ENCODE measurements at regions not wholly inside any gene's neighbourhood (a gene's known extent, or its start where the extent isn't known, plus 50 kb on each side); places are given as distances from the start of the nearest gene placed in this dataset.
"Not testable (repeated sequence)": the region's sequence is repeated elsewhere in the genome, so short reads cannot be mapped to it uniquely, and the experiment has no call there.

DNA sequence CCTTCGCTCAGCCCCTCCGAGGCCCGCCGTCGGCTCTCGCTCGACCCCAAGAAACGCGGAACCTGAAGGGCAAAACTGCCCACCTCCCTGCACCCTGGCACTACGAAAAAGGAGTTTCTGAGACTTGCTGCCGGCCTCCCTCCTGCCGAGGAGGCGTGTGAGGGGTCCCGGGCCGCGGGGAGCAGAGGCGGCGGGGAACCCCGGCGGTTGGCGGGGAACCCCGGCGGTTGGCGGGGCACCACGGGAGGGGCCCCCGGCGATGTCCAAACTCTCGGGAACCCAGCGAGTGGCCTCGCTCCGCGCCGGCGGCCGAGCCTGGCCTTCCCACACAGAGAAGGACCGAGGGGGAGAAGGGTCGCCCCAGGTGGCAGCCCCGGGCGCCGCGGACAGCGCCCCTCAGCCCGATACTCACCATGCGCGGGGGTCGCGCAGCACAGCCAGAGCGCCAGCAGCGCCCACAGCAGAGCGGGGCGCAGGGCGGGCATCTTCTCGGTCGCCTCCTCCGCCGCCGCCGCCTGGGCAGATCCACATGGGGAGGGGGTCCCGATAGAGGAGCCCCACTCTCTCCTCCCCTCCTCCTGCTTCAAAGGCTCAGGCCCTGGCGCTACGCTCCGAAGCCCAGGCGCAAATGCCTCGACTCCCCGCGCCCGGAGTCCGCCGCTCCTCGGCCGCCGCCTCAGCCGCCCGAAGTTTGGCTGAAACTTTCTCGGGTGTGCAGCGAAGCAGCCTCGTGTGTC is 69.4 kb upstream of the NUDT4B start:
- H3K9me3 ChIP-seq (ENCODE audit: control insufficient read depth, insufficient read depth, low read depth, low read length); POLR2A ChIA-PET; H3K36me3 ChIP-seq (ENCODE audit: control insufficient read depth in 2 of 2, insufficient read depth in 1 of 2, low read length in 2 of 2); CTCF ChIA-PET; H3K4me1 ChIP-seq (ENCODE audit: control insufficient read depth, insufficient read depth, low read length): not testable (repeated sequence)
- Histone ChIP-seq H3K4me3 (ENCODE audit: low read depth, low read length) (peak overlapping the region; percentile 58), H3K27ac (ENCODE audit: extremely low read depth, low read depth, low read length) (peak overlapping the region; percentile 56; the same call in 1 of the 2 replicates)
- TF ChIP-seq GLIS2 (tag by site-specific recombination; IDR thresholded peaks at IDR 0.05) (peak; percentile 74), ZNF391 (tag by site-specific recombination; IDR thresholded peaks at IDR 0.05; ENCODE audit: borderline replicate concordance, low read depth) (peak; percentile 94; the same call in 1 of the 2 replicates), ZNF394 (tag by site-specific recombination; IDR thresholded peaks at IDR 0.05; ENCODE audit: borderline replicate concordance) (peak; percentile 62; the same call in 1 of the 2 replicates), ZNF501 (tag by site-specific recombination; IDR thresholded peaks at IDR 0.05) (peak; percentile 96), ZNF660 (tag by site-specific recombination; IDR thresholded peaks at IDR 0.05) (peak; percentile 79), ZBTB8A (tag by site-specific recombination; IDR thresholded peaks at IDR 0.05) (peak; percentile 90), KLF10 (tag by site-specific recombination; IDR thresholded peaks at IDR 0.05) (0 out of 2 replicates have a peak, but pooled peaks have one; percentile 29), SP2 (tag by site-specific recombination; IDR thresholded peaks at IDR 0.05) (peak; percentile 69), KLF1 (tag by site-specific recombination; IDR thresholded peaks at IDR 0.05) (peak; percentile 59; the same call in 1 of the 2 replicates), GLIS1 (tag by site-specific recombination; IDR thresholded peaks at IDR 0.05) (peak; percentile 50), ZNF24 (tag by site-specific recombination; IDR thresholded peaks at IDR 0.05) (peak; percentile 55; the same call in 1 of the 2 replicates), ZNF629 (tag by site-specific recombination; IDR thresholded peaks at IDR 0.05) (peak; percentile 51), ZNF341 (tag by site-specific recombination; IDR thresholded peaks at IDR 0.05; ENCODE audit: low read depth) (peak; percentile 58), KLF16 (tag by site-specific recombination; IDR thresholded peaks at IDR 0.05) (peak; percentile 80; the same call in 1 of the 2 replicates), GLI4 (tag by site-specific recombination; IDR thresholded peaks at IDR 0.05) (0 out of 2 replicates have a peak, but pooled peaks have one; percentile 52), ZFHX2 (tag by site-specific recombination; conservative IDR thresholded peaks at IDR 0.05) (peak; percentile 60; the same call in 1 of the 2 replicates), ZSCAN23 (tag by site-specific recombination; IDR thresholded peaks at IDR 0.05) (peak; percentile 81)
- TF ChIP-seq, protein P1, sequence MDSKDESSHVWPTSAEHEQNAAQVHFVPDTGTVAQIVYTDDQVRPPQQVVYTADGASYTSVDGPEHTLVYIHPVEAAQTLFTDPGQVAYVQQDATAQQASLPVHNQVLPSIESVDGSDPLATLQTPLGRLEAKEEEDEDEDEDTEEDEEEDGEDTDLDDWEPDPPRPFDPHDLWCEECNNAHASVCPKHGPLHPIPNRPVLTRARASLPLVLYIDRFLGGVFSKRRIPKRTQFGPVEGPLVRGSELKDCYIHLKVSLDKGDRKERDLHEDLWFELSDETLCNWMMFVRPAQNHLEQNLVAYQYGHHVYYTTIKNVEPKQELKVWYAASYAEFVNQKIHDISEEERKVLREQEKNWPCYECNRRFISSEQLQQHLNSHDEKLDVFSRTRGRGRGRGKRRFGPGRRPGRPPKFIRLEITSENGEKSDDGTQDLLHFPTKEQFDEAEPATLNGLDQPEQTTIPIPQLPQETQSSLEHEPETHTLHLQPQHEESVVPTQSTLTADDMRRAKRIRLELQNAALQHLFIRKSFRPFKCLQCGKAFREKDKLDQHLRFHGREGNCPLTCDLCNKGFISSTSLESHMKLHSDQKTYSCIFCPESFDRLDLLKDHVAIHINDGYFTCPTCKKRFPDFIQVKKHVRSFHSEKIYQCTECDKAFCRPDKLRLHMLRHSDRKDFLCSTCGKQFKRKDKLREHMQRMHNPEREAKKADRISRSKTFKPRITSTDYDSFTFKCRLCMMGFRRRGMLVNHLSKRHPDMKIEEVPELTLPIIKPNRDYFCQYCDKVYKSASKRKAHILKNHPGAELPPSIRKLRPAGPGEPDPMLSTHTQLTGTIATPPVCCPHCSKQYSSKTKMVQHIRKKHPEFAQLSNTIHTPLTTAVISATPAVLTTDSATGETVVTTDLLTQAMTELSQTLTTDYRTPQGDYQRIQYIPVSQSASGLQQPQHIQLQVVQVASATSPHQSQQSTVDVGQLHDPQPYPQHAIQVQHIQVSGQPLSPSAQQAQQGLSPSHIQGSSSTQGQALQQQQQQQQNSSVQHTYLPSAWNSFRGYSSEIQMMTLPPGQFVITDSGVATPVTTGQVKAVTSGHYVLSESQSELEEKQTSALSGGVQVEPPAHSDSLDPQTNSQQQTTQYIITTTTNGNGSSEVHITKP (tag by site-specific recombination; IDR thresholded peaks at IDR 0.05), result peak; percentile 73
- TF ChIP-seq, protein P2, sequence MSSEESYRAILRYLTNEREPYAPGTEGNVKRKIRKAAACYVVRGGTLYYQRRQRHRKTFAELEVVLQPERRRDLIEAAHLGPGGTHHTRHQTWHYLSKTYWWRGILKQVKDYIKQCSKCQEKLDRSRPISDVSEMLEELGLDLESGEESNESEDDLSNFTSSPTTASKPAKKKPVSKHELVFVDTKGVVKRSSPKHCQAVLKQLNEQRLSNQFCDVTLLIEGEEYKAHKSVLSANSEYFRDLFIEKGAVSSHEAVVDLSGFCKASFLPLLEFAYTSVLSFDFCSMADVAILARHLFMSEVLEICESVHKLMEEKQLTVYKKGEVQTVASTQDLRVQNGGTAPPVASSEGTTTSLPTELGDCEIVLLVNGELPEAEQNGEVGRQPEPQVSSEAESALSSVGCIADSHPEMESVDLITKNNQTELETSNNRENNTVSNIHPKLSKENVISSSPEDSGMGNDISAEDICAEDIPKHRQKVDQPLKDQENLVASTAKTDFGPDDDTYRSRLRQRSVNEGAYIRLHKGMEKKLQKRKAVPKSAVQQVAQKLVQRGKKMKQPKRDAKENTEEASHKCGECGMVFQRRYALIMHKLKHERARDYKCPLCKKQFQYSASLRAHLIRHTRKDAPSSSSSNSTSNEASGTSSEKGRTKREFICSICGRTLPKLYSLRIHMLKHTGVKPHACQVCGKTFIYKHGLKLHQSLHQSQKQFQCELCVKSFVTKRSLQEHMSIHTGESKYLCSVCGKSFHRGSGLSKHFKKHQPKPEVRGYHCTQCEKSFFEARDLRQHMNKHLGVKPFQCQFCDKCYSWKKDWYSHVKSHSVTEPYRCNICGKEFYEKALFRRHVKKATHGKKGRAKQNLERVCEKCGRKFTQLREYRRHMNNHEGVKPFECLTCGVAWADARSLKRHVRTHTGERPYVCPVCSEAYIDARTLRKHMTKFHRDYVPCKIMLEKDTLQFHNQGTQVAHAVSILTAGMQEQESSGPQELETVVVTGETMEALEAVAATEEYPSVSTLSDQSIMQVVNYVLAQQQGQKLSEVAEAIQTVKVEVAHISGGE (tag by site-specific recombination; conservative IDR thresholded peaks at IDR 0.05; ENCODE audit: low read depth), result peak; percentile 42; the same call in 1 of the 2 replicates
- TF ChIP-seq, protein P3, sequence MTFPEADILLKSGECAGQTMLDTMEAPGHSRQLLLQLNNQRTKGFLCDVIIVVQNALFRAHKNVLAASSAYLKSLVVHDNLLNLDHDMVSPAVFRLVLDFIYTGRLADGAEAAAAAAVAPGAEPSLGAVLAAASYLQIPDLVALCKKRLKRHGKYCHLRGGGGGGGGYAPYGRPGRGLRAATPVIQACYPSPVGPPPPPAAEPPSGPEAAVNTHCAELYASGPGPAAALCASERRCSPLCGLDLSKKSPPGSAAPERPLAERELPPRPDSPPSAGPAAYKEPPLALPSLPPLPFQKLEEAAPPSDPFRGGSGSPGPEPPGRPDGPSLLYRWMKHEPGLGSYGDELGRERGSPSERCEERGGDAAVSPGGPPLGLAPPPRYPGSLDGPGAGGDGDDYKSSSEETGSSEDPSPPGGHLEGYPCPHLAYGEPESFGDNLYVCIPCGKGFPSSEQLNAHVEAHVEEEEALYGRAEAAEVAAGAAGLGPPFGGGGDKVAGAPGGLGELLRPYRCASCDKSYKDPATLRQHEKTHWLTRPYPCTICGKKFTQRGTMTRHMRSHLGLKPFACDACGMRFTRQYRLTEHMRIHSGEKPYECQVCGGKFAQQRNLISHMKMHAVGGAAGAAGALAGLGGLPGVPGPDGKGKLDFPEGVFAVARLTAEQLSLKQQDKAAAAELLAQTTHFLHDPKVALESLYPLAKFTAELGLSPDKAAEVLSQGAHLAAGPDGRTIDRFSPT (tag by site-specific recombination; IDR thresholded peaks at IDR 0.05), result 0 out of 2 replicates have a peak, but pooled peaks have one; percentile 67
- TF ChIP-seq, protein P4, sequence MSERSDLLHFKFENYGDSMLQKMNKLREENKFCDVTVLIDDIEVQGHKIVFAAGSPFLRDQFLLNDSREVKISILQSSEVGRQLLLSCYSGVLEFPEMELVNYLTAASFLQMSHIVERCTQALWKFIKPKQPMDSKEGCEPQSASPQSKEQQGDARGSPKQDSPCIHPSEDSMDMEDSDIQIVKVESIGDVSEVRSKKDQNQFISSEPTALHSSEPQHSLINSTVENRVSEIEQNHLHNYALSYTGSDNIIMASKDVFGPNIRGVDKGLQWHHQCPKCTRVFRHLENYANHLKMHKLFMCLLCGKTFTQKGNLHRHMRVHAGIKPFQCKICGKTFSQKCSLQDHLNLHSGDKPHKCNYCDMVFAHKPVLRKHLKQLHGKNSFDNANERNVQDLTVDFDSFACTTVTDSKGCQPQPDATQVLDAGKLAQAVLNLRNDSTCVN (tag by site-specific recombination; optimal IDR thresholded peaks at IDR 0.05), result peak; percentile 64
- TF ChIP-seq, protein P5, sequence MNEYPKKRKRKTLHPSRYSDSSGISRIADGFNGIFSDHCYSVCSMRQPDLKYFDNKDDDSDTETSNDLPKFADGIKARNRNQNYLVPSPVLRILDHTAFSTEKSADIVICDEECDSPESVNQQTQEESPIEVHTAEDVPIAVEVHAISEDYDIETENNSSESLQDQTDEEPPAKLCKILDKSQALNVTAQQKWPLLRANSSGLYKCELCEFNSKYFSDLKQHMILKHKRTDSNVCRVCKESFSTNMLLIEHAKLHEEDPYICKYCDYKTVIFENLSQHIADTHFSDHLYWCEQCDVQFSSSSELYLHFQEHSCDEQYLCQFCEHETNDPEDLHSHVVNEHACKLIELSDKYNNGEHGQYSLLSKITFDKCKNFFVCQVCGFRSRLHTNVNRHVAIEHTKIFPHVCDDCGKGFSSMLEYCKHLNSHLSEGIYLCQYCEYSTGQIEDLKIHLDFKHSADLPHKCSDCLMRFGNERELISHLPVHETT (tag by site-specific recombination; IDR thresholded peaks at IDR 0.05), result 0 out of 2 replicates have a peak, but pooled peaks have one; percentile 59
- TF ChIP-seq, protein P6, sequence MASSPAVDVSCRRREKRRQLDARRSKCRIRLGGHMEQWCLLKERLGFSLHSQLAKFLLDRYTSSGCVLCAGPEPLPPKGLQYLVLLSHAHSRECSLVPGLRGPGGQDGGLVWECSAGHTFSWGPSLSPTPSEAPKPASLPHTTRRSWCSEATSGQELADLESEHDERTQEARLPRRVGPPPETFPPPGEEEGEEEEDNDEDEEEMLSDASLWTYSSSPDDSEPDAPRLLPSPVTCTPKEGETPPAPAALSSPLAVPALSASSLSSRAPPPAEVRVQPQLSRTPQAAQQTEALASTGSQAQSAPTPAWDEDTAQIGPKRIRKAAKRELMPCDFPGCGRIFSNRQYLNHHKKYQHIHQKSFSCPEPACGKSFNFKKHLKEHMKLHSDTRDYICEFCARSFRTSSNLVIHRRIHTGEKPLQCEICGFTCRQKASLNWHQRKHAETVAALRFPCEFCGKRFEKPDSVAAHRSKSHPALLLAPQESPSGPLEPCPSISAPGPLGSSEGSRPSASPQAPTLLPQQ (tag by site-specific recombination; IDR thresholded peaks at IDR 0.05), result peak; percentile 82
